MM.1S (cell line): ENCODE measurements at regions not wholly inside any gene's neighbourhood (a gene's known extent, or its start where the extent isn't known, plus 50 kb on each side); places are given as distances from the start of the nearest gene placed in this dataset.

Experiments used
- DNase-seq: peaks from one replicate; pipeline ENCODE4 v3.0.0-alpha.2; 2015
- H2AFZ ChIP-seq: fragments of 300-600 bp; sonication (generic); 2 replicates; pipeline ENCODE4 v1.6.0; 2016; ENCODE audit warnings: antibody characterized with exemption, low read length
- H3F3A ChIP-seq: fragments of 300-600 bp; sonication (generic); 2 replicates; pipeline ENCODE4 v1.6.1; 2016; ENCODE audit warnings: mild to moderate bottlenecking, antibody characterized with exemption, low read length, moderate library complexity, mixed read lengths; ENCODE audit not compliant: insufficient read depth
- H3K27ac ChIP-seq: fragments of 300-600 bp; sonication (generic); 2 replicates; pipeline ENCODE4 v1.5.1; 2016; ENCODE audit warnings: mild to moderate bottlenecking, low read length
- H3K27me3 ChIP-seq: fragments of 300-600 bp; sonication (generic); replicated peaks from 2 replicates; pipeline ENCODE4 v1.6.0; 2016; ENCODE audit warnings: low read length; ENCODE audit not compliant: insufficient read depth
- H3K36me3 ChIP-seq: fragments of 300-600 bp; sonication (generic); replicated peaks from 2 replicates; pipeline ENCODE4 v1.6.1; 2016; ENCODE audit warnings: mild to moderate bottlenecking, low read length, mixed read lengths; ENCODE audit not compliant: insufficient read depth
- H3K4me1 ChIP-seq: fragments of 300-600 bp; sonication (generic); 2 replicates; pipeline ENCODE4 v1.6.1; 2016; ENCODE audit warnings: low read length, mixed read lengths
- H3K4me2 ChIP-seq: fragments of 300-600 bp; sonication (generic); 2 replicates; pipeline ENCODE4 v1.6.0; 2016; ENCODE audit warnings: low read depth, low read length
- H3K4me3 ChIP-seq: fragments of 300-600 bp; sonication (generic); 2 replicates; pipeline ENCODE4 v1.5.1; 2016; ENCODE audit warnings: low read length, mixed read lengths
- H3K79me2 ChIP-seq: fragments of 300-600 bp; sonication (generic); 2 replicates; pipeline ENCODE4 v1.6.1; 2016; ENCODE audit warnings: mixed run types, low read length, mixed read lengths
- H3K9ac ChIP-seq: fragments of 300-600 bp; sonication (generic); 2 replicates; pipeline ENCODE4 v1.6.1; 2016; ENCODE audit warnings: low read length, mixed read lengths
- H3K9me2 ChIP-seq: fragments of 300-600 bp; sonication (generic); replicated peaks from 2 replicates; pipeline ENCODE4 v1.6.1; 2016; ENCODE audit warnings: mild to moderate bottlenecking, low read length, mixed read lengths; ENCODE audit not compliant: insufficient read depth
- H3K9me3 ChIP-seq: fragments of 300-600 bp; sonication (generic); replicated peaks from 2 replicates; pipeline ENCODE4 v1.6.1; 2016; ENCODE audit warnings: mild to moderate bottlenecking, low read length, mixed read lengths; ENCODE audit not compliant: insufficient read depth
- H4K20me1 ChIP-seq: fragments of 300-600 bp; sonication (generic); 2 replicates; pipeline ENCODE4 v1.6.1; 2016; ENCODE audit warnings: mild to moderate bottlenecking, low read length, moderate library complexity, mixed read lengths; ENCODE audit not compliant: insufficient read depth
- EZH2 ChIP-seq: fragments of 300-600 bp; sonication (generic); optimal IDR thresholded peaks from 2 replicates; pipeline ENCODE3; 2017; ENCODE audit warnings: low read depth, mild to moderate bottlenecking, antibody characterized with exemption, low read length, mixed read lengths
- EZH2phosphoT487 ChIP-seq: fragments of 300-600 bp; sonication (generic); IDR thresholded peaks from 2 replicates; pipeline ENCODE4 v1.6.1; 2018; ENCODE audit warnings: antibody characterized with exemption, low read length
- TF ChIP-seq, protein P1 (sequence below): fragments of 300-600 bp; sonication (generic); IDR thresholded peaks from 2 replicates; pipeline ENCODE4 v1.5.1; 2016; ENCODE audit warnings: antibody characterized with exemption, low read length, mixed read lengths

DNA sequence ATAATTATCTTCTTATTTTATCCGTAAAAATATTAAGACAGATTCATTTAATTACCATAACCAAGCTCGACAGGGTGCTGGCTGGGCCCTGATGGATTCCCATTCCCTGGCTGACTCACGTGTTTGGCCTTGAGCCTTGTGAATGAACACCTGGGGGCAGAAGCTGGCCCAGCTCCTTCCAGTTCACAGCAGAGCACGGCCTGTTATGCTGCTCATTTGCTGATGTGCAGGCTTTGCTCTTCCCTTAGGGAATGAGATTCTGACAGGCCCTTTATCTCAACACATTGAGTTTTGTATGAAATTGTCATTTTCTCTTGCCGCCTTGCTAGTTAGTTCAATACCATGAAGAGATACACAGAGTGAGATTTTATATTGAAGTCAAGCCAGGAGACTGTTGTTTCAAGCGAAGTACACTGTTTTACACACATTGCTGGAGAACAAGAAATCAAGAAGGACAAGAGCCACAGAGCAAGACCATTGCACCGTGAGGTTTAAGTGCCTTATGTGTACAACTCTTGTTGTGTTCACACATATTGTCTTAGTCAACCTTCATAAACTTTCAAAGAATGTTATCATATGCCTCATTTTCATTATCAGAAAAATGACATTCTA, 1583.3 kb downstream of the STIM2 start:
- Histone ChIP-seq H3F3A (no peaks in the 10 kb centered on the region), H3K27ac (no peak overlapping the region), H3K4me3 (no peak overlapping the region), H3K9ac (no peak overlapping the region), H3K9me3 (no peaks in the 10 kb centered on the region), H3K4me1 (no peaks in the 10 kb centered on the region), H3K4me2 (no peak overlapping the region), H3K9me2 (no peaks in the 10 kb centered on the region), H3K79me2 (no peaks in the 10 kb centered on the region), H4K20me1 (no peaks in the 10 kb centered on the region), H3K36me3 (no peaks in the 10 kb centered on the region), H3K27me3 (no peaks in the 10 kb centered on the region), H2AFZ (no peak overlapping the region)
- TF ChIP-seq, protein P1, sequence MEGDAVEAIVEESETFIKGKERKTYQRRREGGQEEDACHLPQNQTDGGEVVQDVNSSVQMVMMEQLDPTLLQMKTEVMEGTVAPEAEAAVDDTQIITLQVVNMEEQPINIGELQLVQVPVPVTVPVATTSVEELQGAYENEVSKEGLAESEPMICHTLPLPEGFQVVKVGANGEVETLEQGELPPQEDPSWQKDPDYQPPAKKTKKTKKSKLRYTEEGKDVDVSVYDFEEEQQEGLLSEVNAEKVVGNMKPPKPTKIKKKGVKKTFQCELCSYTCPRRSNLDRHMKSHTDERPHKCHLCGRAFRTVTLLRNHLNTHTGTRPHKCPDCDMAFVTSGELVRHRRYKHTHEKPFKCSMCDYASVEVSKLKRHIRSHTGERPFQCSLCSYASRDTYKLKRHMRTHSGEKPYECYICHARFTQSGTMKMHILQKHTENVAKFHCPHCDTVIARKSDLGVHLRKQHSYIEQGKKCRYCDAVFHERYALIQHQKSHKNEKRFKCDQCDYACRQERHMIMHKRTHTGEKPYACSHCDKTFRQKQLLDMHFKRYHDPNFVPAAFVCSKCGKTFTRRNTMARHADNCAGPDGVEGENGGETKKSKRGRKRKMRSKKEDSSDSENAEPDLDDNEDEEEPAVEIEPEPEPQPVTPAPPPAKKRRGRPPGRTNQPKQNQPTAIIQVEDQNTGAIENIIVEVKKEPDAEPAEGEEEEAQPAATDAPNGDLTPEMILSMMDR: no peak
- TF ChIP-seq EZH2 (no peak), EZH2phosphoT487 (no peak)
- no peak for DNase-seq

DNA sequence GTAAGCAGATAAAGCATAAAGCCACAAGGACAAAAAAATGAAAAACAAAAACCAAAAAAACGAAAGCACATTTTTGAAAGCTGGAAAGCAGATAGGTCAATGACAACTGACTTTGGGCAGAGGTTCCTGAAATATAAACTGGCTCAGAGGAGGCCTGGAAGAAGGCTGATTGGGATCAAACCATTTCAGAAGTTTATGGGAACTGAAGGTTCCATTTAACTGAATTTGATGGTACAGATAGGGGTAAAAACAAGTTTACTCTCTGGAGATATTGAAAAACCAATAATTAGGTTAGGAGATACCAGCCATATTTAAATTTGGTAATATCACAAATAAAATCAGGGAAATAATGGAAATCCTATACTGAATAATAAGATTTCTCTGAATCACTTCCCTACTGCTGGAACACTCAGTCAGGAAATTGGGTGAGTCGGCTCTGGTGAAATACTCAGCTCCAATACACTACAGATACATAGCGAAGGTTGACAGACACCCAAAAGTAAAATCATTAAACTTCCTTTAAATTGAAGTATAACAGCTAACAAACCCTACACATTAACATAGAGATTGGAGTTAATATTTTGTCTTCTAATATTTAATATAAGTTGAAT, 1584.3 kb downstream of the STIM2 start:
- Histone ChIP-seq H3K9me2 (no peaks in the 10 kb centered on the region), H3K4me2 (no peak overlapping the region), H3K4me1 (no peaks in the 10 kb centered on the region), H3K27ac (no peak overlapping the region), H3K36me3 (no peaks in the 10 kb centered on the region), H3K27me3 (no peaks in the 10 kb centered on the region), H3K79me2 (no peaks in the 10 kb centered on the region), H4K20me1 (no peaks in the 10 kb centered on the region), H3K9ac (no peak overlapping the region), H3K9me3 (no peaks in the 10 kb centered on the region), H2AFZ (no peak overlapping the region), H3K4me3 (no peak overlapping the region), H3F3A (no peaks in the 10 kb centered on the region)
- DNase-seq: no peak
- no peak for TF ChIP-seq EZH2phosphoT487
- TF ChIP-seq EZH2: no peak
- TF ChIP-seq, protein P1: no peak

DNA sequence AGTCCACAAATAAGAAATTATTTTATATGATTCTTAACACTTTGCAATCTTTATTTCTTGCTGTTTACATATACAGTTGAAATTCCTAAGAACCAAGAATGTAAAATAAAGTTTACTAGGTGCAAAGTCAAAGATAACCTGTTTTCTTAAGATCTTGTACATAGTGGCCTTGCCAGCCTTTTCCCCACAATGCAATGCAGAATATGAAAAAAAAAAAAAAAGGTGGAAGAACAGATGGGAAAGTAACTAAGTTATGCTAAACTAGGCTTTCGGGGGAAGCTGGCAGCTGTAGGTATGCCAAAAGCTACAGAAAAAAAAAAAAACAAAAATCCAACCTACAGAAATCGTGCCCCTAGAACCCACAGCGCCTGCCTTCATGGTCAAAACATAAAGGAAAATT, 1588.4 kb downstream of the STIM2 start:
- Histone ChIP-seq H3F3A (no peaks in the 10 kb centered on the region), H4K20me1 (no peaks in the 10 kb centered on the region), H3K27me3 (no peaks in the 10 kb centered on the region), H3K9ac (no peak overlapping the region), H3K27ac (no peak overlapping the region), H3K36me3 (no peaks in the 10 kb centered on the region), H3K79me2 (no peaks in the 10 kb centered on the region), H3K4me1 (no peaks in the 10 kb centered on the region), H3K4me2 (no peak overlapping the region), H3K9me3 (no peaks in the 10 kb centered on the region), H2AFZ (no peak overlapping the region), H3K4me3 (no peak overlapping the region), H3K9me2 (no peaks in the 10 kb centered on the region)
- no peak for TF ChIP-seq EZH2phosphoT487
- TF ChIP-seq, protein P1: no peak
- no peak for TF ChIP-seq EZH2
- no peak for DNase-seq
